WI38 (cell line): ENCODE measurements at regions not wholly inside any gene's neighbourhood (a gene's known extent, or its start where the extent isn't known, plus 50 kb on each side); places are given as distances from the start of the nearest gene placed in this dataset.
"Not testable (repeated sequence)": the region's sequence is repeated elsewhere in the genome, so short reads cannot be mapped to it uniquely, and the experiment has no call there.

Source experiments
- H3K4me3 ChIP-seq: 2 replicates; pipeline ENCODE4 v1.5.1; 2011; ENCODE audit warnings: low read depth, mild to moderate bottlenecking, control low read depth, low read length
- TF ChIP-seq, protein P1 (sequence below): IDR thresholded peaks from 2 replicates; pipeline ENCODE4 v1.5.1; 2012; ENCODE audit warnings: low read depth, mild to moderate bottlenecking, control low read depth, low read length

- TF ChIP-seq, protein P1, sequence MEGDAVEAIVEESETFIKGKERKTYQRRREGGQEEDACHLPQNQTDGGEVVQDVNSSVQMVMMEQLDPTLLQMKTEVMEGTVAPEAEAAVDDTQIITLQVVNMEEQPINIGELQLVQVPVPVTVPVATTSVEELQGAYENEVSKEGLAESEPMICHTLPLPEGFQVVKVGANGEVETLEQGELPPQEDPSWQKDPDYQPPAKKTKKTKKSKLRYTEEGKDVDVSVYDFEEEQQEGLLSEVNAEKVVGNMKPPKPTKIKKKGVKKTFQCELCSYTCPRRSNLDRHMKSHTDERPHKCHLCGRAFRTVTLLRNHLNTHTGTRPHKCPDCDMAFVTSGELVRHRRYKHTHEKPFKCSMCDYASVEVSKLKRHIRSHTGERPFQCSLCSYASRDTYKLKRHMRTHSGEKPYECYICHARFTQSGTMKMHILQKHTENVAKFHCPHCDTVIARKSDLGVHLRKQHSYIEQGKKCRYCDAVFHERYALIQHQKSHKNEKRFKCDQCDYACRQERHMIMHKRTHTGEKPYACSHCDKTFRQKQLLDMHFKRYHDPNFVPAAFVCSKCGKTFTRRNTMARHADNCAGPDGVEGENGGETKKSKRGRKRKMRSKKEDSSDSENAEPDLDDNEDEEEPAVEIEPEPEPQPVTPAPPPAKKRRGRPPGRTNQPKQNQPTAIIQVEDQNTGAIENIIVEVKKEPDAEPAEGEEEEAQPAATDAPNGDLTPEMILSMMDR = no peak
- no peak overlapping the region for H3K4me3 ChIP-seq
Measured at GRCh38 chr2:131584380-131584779, 56.7 kb downstream of the CCDC74A start.

- TF ChIP-seq, protein P1 = no peak
- H3K4me3 ChIP-seq = no peak overlapping the region
Measured at GRCh38 chr2:131584940-131585339, 57.3 kb downstream of the CCDC74A start.

DNA sequence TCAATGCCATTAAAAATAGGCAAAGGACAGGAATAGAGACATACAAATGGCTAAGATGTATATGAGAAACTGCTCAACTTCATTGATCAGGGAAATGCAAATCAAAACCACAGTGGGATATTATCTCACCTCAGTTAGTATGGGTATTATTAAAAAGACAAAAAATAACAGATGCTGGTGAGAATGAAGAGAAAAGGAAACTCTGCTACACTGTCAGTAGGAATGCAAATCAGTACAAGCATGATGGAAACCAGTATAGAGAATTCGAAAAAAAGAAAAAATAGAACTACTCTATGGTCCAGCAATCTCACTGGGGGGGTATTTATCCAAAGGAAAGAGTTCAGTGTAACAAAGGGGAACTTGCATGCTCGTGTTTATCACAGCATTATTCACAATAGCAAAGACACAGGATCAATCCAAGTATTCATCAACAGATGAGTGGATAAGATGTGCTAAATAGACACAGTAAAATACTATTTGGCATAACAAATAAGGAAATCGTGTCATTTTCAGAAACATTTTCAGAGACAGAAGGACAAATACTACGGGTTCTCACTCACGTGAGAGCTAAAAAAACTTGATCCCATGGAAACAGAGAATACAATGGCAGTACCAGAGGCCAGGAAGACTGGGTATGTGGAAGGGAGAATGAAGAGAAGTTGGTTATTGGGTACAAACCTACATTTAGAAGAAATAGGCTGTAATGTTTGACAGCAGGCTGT is 60.6 kb downstream of the CCDC74A start:
- H3K4me3 ChIP-seq = no peak overlapping the region
- TF ChIP-seq, protein P1 = no peak

GRCh38 chr2:131589126-131589525 is 61.4 kb downstream of the CCDC74A start:
- not testable (repeated sequence) for H3K4me3 ChIP-seq

- TF ChIP-seq, protein P1 = no peak
Measured at GRCh38 chr2:131590366-131590765, 62.7 kb downstream of the CCDC74A start.

GRCh38 chr2:131590896-131591295 is 63.2 kb downstream of the CCDC74A start:
- TF ChIP-seq, protein P1 = no peak
- H3K4me3 ChIP-seq = no peak overlapping the region

More at GRCh38 chr2:131590366-131590765, 62.7 kb downstream of the CCDC74A start:
- no peak overlapping the region for H3K4me3 ChIP-seq

DNA sequence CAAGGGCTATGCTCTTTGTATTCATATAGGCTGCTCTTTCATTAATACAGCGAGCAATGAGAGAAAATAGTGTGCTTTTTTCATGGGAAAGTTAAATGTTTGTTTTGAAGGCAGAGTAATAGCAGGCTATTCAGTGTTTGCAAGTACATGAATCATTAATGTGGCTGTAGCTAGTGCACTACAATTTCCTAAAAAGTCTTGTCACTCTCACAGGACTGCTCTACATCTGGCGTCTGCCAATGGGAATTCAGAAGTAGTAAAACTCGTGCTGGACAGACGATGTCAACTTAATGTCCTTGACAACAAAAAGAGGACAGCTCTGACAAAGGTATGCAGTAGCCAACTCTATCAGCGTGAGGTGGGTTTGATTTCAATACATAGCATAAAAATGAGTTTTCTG is 68.9 kb downstream of the CCDC74A start:
- H3K4me3 ChIP-seq = not testable (repeated sequence)

DNA sequence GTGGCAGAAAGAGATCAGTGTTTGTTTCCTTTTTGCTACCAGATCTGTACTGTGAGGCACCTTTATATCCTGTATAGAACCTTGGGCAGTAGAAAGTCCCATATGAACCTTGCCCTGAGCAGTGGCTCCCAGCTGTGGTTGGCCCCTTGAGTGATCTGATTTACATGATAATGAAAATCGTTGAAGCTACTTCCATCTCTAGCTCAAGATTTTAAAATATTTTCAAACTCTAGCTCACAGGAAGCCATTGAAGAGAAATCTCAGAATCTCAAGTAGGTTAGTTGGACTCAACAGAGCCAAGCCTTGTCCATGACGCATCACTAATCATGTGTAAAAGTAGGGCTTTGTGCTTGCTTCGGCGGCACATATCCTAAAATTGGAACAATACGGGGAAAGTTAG is 74.8 kb downstream of the CCDC74A start:
- H3K4me3 ChIP-seq = not testable (repeated sequence)

GRCh38 chr2:131604652-131605051 is 77.0 kb downstream of the CCDC74A start:
- H3K4me3 ChIP-seq = not testable (repeated sequence)

- not testable (repeated sequence) for H3K4me3 ChIP-seq
Measured at GRCh38 chr2:131606366-131606765, 78.7 kb downstream of the CCDC74A start.

DNA sequence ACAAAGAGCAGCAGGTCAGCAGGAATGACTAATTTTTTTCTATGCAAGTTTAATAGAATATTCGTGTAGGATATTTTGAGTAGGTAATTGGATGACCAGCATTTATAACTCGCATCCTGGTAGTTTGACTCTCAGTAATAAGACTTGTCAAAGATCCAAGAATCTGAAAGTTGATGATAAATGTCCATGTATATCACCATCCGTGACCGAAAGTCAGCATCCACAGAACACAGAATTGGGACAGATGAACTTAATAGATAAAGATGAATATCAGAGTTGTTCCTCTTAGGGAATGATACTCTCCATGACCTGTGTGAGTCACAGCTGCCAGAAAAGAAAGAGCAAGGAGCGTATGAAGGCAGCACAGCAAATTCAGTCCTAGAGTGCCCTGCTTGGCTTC is 79.4 kb downstream of the CCDC74A start:
- not testable (repeated sequence) for H3K4me3 ChIP-seq

DNA sequence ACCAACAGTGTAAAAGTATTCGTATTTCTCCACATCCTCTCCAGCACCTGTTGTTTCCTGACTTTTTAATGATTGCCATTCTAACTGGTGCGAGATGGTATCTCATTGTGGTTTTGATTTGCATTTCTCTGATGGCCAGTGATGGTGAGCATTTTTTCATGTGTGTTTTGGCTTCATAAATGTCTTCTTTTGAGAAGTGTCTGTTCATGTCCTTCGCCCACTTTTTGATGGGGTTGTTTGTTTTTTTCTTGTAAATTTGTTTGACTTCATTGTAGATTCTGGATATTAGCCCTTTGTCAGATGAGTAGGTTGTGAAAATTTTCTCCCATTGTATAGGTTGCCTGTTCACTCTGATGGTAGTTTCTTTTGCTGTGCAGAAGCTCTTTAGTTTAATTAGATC is 86.9 kb downstream of the CCDC74A start:
- not testable (repeated sequence) for H3K4me3 ChIP-seq

GRCh38 chr2:131618320-131618719 is 90.6 kb downstream of the CCDC74A start:
- H3K4me3 ChIP-seq = not testable (repeated sequence)

- H3K4me3 ChIP-seq = not testable (repeated sequence)
Measured at GRCh38 chr2:131622874-131623273, 95.2 kb downstream of the CCDC74A start.

DNA sequence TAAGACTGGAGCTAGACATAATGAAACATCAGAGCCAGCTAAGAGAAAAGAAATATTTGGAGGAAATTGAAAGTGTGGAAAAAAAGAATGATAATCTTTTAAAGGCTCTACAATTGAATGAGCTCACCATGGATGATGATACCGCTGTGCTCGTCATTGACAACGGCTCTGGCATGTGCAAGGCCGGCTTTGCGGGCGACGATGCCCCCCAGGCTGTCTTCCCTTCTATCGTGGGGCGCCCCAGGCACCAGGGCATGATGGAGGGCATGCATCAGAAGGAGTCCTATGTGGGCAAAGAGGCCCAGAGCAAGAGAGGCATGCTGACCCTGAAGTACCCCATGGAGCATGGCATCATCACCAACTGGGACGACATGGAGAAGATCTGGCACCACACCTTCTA is 98.3 kb downstream of the CCDC74A start:
- not testable (repeated sequence) for H3K4me3 ChIP-seq
